Neural crest cell (in vitro differentiated cells): ENCODE measurements at regions not wholly inside any gene's neighbourhood (a gene's known extent, or its start where the extent isn't known, plus 50 kb on each side); places are given as distances from the start of the nearest gene placed in this dataset.

Experiments
- DNase-seq: peaks from one replicate; pipeline ENCODE4 v3.0.0; 2021; ENCODE audit warnings: low read depth, mixed read lengths, low spot score
- H3K27ac Mint-ChIP-seq: one replicate; pipeline ENCODE4 v1.8.0; 2021; ENCODE audit warnings: mild to moderate bottlenecking, mixed read lengths; ENCODE audit not compliant: unreplicated experiment
- H3K27me3 Mint-ChIP-seq: 2 replicates; pipeline ENCODE4 v1.8.0; 2021; ENCODE audit warnings: low read depth, mild to moderate bottlenecking, mixed read lengths
- H3K36me3 Mint-ChIP-seq: 2 replicates; pipeline ENCODE4 v1.8.0; 2021; ENCODE audit warnings: low read depth, mild to moderate bottlenecking, mixed read lengths
- H3K4me1 Mint-ChIP-seq: 2 replicates; pipeline ENCODE4 v1.8.0; 2021; ENCODE audit warnings: mixed read lengths
- H3K4me3 Mint-ChIP-seq: one replicate; pipeline ENCODE4 v1.8.0; 2021; ENCODE audit warnings: mild to moderate bottlenecking, mixed read lengths
- H3K9me3 Mint-ChIP-seq: 2 replicates; pipeline ENCODE4 v1.8.0; 2021; ENCODE audit warnings: mixed read lengths
- TF ChIP-seq, protein P1 (sequence below): fragments of 200-600 bp; sonication (generic); conservative IDR thresholded peaks from 2 replicates; pipeline ENCODE4 v1.5.0; 2021; ENCODE audit warnings: antibody characterized with exemption, mild to moderate bottlenecking

DNA sequence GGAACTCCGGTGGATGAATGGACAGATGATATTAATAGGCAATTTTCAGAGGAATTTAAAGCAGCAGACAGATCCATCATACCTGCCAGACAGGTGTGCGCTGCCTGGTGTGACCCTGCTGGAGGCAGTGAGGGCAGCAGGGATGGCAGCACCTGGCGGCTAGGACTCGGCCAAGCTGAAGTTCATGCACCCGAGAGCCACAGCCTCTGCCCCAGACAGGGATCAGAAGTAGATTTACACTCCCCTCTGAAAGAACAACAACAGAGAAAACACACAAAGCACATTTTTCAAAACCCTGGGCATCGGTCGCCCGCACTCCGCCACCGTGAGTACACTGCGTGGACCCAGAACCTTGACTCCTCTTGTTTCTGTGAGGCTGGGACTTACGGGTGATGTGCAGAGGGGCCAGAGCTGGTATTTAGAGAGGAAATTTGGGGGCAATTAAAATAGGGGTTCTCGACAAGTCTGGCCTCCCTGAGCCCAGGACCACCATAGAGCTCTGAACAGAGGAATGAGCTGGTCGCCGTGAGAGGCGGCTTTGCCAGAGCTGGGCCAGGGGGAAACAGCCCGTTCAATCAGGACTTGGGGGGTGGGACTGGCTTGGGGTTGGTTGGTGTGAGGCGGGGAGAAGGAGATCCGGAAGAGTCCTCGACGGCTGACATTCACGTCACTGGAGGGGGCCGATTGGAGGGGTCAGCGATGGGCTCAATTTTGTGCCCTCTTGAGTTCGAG, 101.0 kb downstream of the METRNL start:
- Mint-ChIP-seq H3K27me3 (no peaks in the 10 kb centered on the region), H3K4me3 (no peak overlapping the region), H3K36me3 (no peaks in the 10 kb centered on the region), H3K9me3 (no peaks in the 10 kb centered on the region), H3K4me1 (peaks cover 11% of the 10 kb centered on the region), H3K27ac (peak overlapping the region; percentile 43)
- TF ChIP-seq, protein P1, sequence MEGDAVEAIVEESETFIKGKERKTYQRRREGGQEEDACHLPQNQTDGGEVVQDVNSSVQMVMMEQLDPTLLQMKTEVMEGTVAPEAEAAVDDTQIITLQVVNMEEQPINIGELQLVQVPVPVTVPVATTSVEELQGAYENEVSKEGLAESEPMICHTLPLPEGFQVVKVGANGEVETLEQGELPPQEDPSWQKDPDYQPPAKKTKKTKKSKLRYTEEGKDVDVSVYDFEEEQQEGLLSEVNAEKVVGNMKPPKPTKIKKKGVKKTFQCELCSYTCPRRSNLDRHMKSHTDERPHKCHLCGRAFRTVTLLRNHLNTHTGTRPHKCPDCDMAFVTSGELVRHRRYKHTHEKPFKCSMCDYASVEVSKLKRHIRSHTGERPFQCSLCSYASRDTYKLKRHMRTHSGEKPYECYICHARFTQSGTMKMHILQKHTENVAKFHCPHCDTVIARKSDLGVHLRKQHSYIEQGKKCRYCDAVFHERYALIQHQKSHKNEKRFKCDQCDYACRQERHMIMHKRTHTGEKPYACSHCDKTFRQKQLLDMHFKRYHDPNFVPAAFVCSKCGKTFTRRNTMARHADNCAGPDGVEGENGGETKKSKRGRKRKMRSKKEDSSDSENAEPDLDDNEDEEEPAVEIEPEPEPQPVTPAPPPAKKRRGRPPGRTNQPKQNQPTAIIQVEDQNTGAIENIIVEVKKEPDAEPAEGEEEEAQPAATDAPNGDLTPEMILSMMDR = no peak
- DNase-seq = no peak

DNA sequence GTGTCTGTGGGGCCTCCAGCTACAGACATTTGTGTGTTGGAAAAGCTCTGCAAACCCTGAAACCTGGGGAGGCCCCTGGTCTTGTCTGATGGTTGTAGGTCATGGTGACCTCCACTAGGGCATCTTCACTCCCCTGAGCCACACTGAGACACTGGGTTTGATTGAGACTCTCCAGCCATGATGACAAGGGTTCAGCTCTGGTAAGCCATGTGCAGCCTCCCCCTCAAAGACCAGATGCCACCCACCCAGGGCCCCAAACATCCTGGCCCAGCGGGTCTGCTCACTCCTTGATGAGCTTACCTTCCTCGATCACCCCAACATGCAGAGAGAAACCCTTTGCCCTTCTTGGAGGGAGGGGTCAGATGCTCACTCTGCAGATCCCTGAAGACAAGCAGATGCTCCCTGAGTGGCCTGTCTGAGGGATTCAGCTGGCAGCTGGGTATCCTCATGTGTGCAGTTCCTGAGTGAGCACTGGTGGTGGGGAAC, 101.6 kb downstream of the METRNL start:
- DNase-seq = no peak
- Mint-ChIP-seq H3K27ac (no peak overlapping the region), H3K27me3 (no peaks in the 10 kb centered on the region), H3K36me3 (no peaks in the 10 kb centered on the region), H3K4me1 (peaks cover 8% of the 10 kb centered on the region), H3K4me3 (no peak overlapping the region), H3K9me3 (no peaks in the 10 kb centered on the region)
- TF ChIP-seq, protein P1 = no peak

DNA sequence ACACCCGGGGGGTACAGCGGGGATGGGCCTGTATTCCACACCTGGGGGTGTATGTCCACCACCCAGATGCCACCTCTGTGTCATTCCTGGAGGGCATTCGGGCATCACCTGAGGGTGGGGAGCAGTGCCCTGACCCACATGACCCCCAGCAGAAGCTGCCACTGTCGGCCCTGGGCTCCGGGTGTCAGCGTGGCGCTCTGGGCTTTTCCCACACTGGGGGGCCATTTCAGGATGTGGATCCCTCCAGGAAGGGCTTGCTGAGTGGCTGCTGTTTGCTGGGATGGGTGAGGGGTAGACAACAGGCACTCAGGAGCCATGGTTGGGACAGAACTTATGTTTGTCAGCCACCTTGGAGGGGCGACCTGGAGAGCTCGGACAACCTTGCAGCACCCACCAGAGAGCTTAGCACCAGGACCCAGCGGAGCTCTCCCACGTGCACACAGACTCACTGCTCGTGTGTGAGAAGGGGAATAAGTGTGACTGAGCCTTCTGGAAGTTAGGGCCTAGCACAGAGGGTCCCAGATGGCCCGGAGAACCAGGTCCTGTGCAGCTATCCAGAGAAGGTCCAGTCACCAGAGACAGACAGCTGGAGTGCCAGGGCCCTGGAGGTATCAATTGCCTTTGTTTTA, 102.7 kb downstream of the METRNL start:
- Mint-ChIP-seq H3K9me3 (no peaks in the 10 kb centered on the region), H3K36me3 (no peaks in the 10 kb centered on the region), H3K4me3 (no peak overlapping the region), H3K4me1 (peaks cover 11% of the 10 kb centered on the region), H3K27ac (no peak overlapping the region), H3K27me3 (no peaks in the 10 kb centered on the region)
- no peak for DNase-seq
- TF ChIP-seq, protein P1 = no peak

DNA sequence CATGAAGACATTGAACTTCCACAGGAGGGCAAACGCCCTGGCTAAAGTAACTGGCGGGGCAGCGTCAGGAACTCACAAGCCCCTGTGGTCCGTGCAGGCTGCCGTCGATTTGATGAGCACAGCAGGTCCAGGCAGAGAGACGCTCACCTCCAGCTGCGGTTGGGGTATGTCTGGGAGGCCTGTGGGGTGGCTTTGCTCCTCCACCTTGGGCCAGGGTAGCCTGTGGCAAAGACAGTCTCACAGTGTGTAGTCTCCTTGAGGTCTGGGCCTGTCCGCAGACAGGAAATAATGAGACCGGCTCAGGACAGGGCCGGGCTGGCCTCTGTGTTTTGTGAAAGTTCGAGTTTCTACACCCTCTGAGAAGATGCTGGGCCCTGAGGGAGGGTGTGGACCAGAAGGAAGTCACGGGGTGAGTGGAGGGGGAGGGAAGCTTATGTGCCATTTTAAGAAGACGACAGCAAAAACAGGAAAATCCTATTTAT, 103.3 kb downstream of the METRNL start:
- DNase-seq = no peak
- Mint-ChIP-seq H3K9me3 (no peaks in the 10 kb centered on the region), H3K4me1 (peaks cover 11% of the 10 kb centered on the region), H3K27me3 (no peaks in the 10 kb centered on the region), H3K36me3 (no peaks in the 10 kb centered on the region), H3K4me3 (no peak overlapping the region), H3K27ac (no peak overlapping the region)
- TF ChIP-seq, protein P1 = no peak

DNA sequence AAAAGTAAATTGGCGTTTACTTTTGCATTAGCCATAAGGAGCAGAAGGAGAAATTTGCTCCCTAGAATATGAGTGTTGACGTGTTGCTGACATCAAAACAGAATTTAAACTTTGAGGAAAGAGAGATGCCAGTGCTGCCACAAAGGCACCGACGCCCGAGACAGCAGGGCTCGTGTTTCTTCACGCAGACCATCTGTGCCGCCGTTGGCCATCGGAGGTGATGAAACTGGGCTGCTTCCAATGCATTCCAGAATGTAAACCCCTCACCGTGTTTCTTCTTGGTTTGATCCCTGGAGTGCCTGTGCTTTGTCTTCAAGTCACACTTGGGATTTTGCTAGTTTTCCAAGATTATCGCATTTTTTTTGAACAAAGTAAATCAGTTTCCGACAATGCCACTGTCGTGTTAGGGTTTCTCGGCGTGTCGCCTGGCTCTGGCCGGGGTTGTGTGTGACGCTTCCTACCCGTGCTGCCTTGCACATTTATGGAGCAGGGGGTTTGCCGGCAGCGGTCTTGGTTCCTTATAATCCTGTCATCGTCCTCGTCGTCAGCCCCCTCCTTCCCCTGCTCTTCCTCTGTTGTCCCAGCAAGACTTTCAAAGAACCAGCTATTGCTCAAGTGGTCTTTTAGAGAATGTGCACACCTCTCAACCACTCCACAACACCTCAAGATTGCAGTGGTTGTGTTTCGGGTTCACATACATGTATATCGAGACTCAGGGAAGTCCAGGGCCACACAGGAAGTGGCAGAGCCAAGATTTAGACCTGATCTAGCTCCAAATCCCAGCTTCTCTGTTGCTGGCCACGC, 103.9 kb downstream of the METRNL start:
- DNase-seq = no peak
- Mint-ChIP-seq H3K36me3 (no peaks in the 10 kb centered on the region), H3K4me1 (peaks cover 11% of the 10 kb centered on the region), H3K4me3 (no peak overlapping the region), H3K9me3 (peaks cover 4% of the 10 kb centered on the region), H3K27me3 (no peaks in the 10 kb centered on the region), H3K27ac (no peak overlapping the region)
- TF ChIP-seq, protein P1 = no peak
